ENCODE measurements at regions not wholly inside any gene's neighbourhood (a gene's known extent, or its start where the extent isn't known, plus 50 kb on each side); places are given as distances from the start of the nearest gene placed in this dataset.

GRCh38 chr14:84767434-84767833 lies 762.5 kb upstream of the FLRT2 start:
- H3K4me1 ChIP-seq, result no peaks in the 10 kb centered on the region
- intact Hi-C loops (cut with DNase I; ENCODE audit: low total_unique reads), result no loop called here
- 80 to 86% methylated on average over 5 of the region's 5 CpGs for WGBS, 2 donors (ENCODE audit: low coverage in 1 of 2)
- H3K27me3 ChIP-seq, result no peaks in the 10 kb centered on the region
- H3K27ac ChIP-seq, result no peak overlapping the region
- H3K4me3 ChIP-seq, result no peak overlapping the region
- in situ Hi-C loops (cut with MboI; ENCODE audit: low pct_ligation_motif_present in 1 of 4, low pct_unique_long_range_greater_than_20kb in 1 of 4, low sequenced_read_pairs in 3 of 4), result no loop called here
- DNase-seq, result no peak
- no peak for TF ChIP-seq EP300 (IDR thresholded peaks at IDR 0.05; ENCODE audit: low read depth)
- peaks cover 6 to 9% of the 10 kb centered on the region in 2 donors for H3K9me3 ChIP-seq
- no peaks in the 10 kb centered on the region for H3K36me3 ChIP-seq

- no peak for DNase-seq
- TF ChIP-seq POLR2A (IDR thresholded peaks at IDR 0.05), result no peak
- no peak for TF ChIP-seq CTCF (IDR thresholded peaks at IDR 0.05)
- TF ChIP-seq EP300 (IDR thresholded peaks at IDR 0.05; ENCODE audit: low read depth), result no peak
- no peak for TF ChIP-seq POLR2AphosphoS5 (IDR thresholded peaks at IDR 0.05)
- H3K27me3 ChIP-seq, result no peaks in the 10 kb centered on the region
- WGBS, 2 donors (ENCODE audit: low coverage in 1 of 2), result 67 to 71% methylated on average over 1 of the region's 1 CpG
- no peak overlapping the region for H3K27ac ChIP-seq
- no peak overlapping the region for H3K4me3 ChIP-seq
- intact Hi-C loops (cut with DNase I; ENCODE audit: low total_unique reads) (no loop called here), in situ Hi-C loops (cut with MboI; ENCODE audit: low pct_ligation_motif_present in 1 of 4, low pct_unique_long_range_greater_than_20kb in 1 of 4, low sequenced_read_pairs in 3 of 4) (no loop called here)
- no peaks in the 10 kb centered on the region for H3K36me3 ChIP-seq
- peaks cover under 1 to 3% of the 10 kb centered on the region in 2 donors for H3K9me3 ChIP-seq
- no peaks in the 10 kb centered on the region for H3K4me1 ChIP-seq
These were observed 759.9 kb upstream of the FLRT2 start for GRCh38 chr14:84770030-84770429.

GRCh38 chr14:84777356-84777755 lies 752.6 kb upstream of the FLRT2 start:
- Histone ChIP-seq H3K27ac (no peak overlapping the region), H3K9me3 (no peaks in the 10 kb centered on the region), H3K36me3 (no peaks in the 10 kb centered on the region), H3K4me1 (no peaks in the 10 kb centered on the region), H3K4me3 (no peak overlapping the region), H3K27me3 (no peaks in the 10 kb centered on the region)
- intact Hi-C loops (cut with DNase I; ENCODE audit: low total_unique reads), result no loop called here
- TF ChIP-seq CTCF (IDR thresholded peaks at IDR 0.05) (no peak), POLR2AphosphoS5 (IDR thresholded peaks at IDR 0.05) (no peak), POLR2A (IDR thresholded peaks at IDR 0.05) (no peak), EP300 (IDR thresholded peaks at IDR 0.05; ENCODE audit: low read depth) (no peak)
- in situ Hi-C loops (cut with MboI; ENCODE audit: low pct_ligation_motif_present in 1 of 4, low pct_unique_long_range_greater_than_20kb in 1 of 4, low sequenced_read_pairs in 3 of 4), result no loop called here
- DNase-seq, result no peak
- 40 to 61% methylated on average over 1 to 2 of the region's 2 CpGs for WGBS, 2 donors (ENCODE audit: low coverage in 1 of 2)

- 39 to 56% methylated on average over 1 of the region's 1 CpG for WGBS, 2 donors (ENCODE audit: low coverage in 1 of 2)
- Histone ChIP-seq H3K9me3 (no peaks in the 10 kb centered on the region), H3K4me1 (no peaks in the 10 kb centered on the region), H3K36me3 (no peaks in the 10 kb centered on the region), H3K27me3 (no peaks in the 10 kb centered on the region), H3K4me3 (no peak overlapping the region), H3K27ac (no peak overlapping the region)
- no peak for DNase-seq
- TF ChIP-seq POLR2A (IDR thresholded peaks at IDR 0.05) (no peak), POLR2AphosphoS5 (IDR thresholded peaks at IDR 0.05) (no peak), CTCF (IDR thresholded peaks at IDR 0.05) (no peak), EP300 (IDR thresholded peaks at IDR 0.05; ENCODE audit: low read depth) (no peak)
- intact Hi-C loops (cut with DNase I; ENCODE audit: low total_unique reads) (no loop called here), in situ Hi-C loops (cut with MboI; ENCODE audit: low pct_ligation_motif_present in 1 of 4, low pct_unique_long_range_greater_than_20kb in 1 of 4, low sequenced_read_pairs in 3 of 4) (no loop called here)
These were observed 747.0 kb upstream of the FLRT2 start for GRCh38 chr14:84782902-84783301.

- in situ Hi-C loops (cut with MboI; ENCODE audit: low pct_ligation_motif_present in 1 of 4, low pct_unique_long_range_greater_than_20kb in 1 of 4, low sequenced_read_pairs in 3 of 4) (no loop called here), intact Hi-C loops (cut with DNase I; ENCODE audit: low total_unique reads) (no loop called here)
- Histone ChIP-seq H3K4me3 (no peak overlapping the region), H3K27ac (no peak overlapping the region), H3K27me3 (no peaks in the 10 kb centered on the region), H3K36me3 (no peaks in the 10 kb centered on the region), H3K4me1 (no peaks in the 10 kb centered on the region), H3K9me3 (no peaks in the 10 kb centered on the region)
- no peak for TF ChIP-seq POLR2A (IDR thresholded peaks at IDR 0.05)
- no peak for TF ChIP-seq CTCF (IDR thresholded peaks at IDR 0.05)
- no peak for TF ChIP-seq EP300 (IDR thresholded peaks at IDR 0.05; ENCODE audit: low read depth)
- no peak for TF ChIP-seq POLR2AphosphoS5 (IDR thresholded peaks at IDR 0.05)
- 28 to 57% methylated on average over 1 of the region's 1 CpG for WGBS, 2 donors (ENCODE audit: low coverage in 1 of 2)
- no peak for DNase-seq
These were observed 746.4 kb upstream of the FLRT2 start for GRCh38 chr14:84783511-84783910.

Data from transverse colon (tissue), 4 donors.